ENCODE measurements at regions not wholly inside any gene's neighbourhood (a gene's known extent, or its start where the extent isn't known, plus 50 kb on each side); places are given as distances from the start of the nearest gene placed in this dataset.

DNA sequence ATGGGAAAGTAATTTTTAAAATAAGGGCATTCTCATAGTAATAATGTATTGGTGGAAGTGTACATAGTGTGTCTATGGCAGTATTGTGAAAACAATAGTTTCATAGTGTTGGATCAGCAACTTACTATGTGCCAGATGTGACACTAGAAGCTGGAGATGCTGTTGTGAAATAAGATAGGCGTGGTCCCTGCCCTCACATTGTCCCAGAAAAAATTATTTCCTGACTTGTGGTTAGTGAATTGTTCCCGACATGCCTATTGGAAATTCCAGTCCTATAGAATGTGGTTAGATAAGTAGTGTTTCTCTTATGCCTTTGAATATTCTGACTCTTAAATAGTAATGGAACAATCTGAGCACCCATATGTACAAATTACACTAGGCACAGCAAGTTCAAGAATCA, 55.3 kb upstream of the MTAP start:
- TF ChIP-seq TAF1 (conservative IDR thresholded peaks at IDR 0.05): no peak
- TF ChIP-seq, protein P1, sequence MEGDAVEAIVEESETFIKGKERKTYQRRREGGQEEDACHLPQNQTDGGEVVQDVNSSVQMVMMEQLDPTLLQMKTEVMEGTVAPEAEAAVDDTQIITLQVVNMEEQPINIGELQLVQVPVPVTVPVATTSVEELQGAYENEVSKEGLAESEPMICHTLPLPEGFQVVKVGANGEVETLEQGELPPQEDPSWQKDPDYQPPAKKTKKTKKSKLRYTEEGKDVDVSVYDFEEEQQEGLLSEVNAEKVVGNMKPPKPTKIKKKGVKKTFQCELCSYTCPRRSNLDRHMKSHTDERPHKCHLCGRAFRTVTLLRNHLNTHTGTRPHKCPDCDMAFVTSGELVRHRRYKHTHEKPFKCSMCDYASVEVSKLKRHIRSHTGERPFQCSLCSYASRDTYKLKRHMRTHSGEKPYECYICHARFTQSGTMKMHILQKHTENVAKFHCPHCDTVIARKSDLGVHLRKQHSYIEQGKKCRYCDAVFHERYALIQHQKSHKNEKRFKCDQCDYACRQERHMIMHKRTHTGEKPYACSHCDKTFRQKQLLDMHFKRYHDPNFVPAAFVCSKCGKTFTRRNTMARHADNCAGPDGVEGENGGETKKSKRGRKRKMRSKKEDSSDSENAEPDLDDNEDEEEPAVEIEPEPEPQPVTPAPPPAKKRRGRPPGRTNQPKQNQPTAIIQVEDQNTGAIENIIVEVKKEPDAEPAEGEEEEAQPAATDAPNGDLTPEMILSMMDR (IDR thresholded peaks at IDR 0.05; ENCODE audit: low read depth, low read length, missing input control): no peak
- TF ChIP-seq, protein P2, sequence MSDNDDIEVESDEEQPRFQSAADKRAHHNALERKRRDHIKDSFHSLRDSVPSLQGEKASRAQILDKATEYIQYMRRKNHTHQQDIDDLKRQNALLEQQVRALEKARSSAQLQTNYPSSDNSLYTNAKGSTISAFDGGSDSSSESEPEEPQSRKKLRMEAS (IDR thresholded peaks at IDR 0.05): no peak
- TF ChIP-seq RAD21 (IDR thresholded peaks at IDR 0.05): no peak
- no peak for TF ChIP-seq HNF4A (conservative IDR thresholded peaks at IDR 0.05)
- TF ChIP-seq, protein P3, sequence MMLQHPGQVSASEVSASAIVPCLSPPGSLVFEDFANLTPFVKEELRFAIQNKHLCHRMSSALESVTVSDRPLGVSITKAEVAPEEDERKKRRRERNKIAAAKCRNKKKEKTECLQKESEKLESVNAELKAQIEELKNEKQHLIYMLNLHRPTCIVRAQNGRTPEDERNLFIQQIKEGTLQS (IDR thresholded peaks at IDR 0.05): no peak

All from liver (tissue), 3 donors.